GM18517 (cell line): ENCODE measurements at regions not wholly inside any gene's neighbourhood (a gene's known extent, or its start where the extent isn't known, plus 50 kb on each side); places are given as distances from the start of the nearest gene placed in this dataset.
"Not testable (repeated sequence)": the region's sequence is repeated elsewhere in the genome, so short reads cannot be mapped to it uniquely, and the experiment has no call there.

Experiments used
- ATAC-seq: cut with Tn5 transposase; IDR thresholded peaks from one replicate; pipeline ENCODE4 v1.9.1; 2021; ENCODE audit warnings: mild to moderate bottlenecking, moderate library complexity; ENCODE audit not compliant: unreplicated experiment

- ATAC-seq, result no peak
Observed at GRCh38 chr7:46764100-46764936, 817.6 kb downstream of the TNS3 start.

GRCh38 chr7:46763344-46763743 lies 818.6 kb downstream of the TNS3 start:
- ATAC-seq, result no peak

- no peak for ATAC-seq
Observed at GRCh38 chr7:46759711-46760480, 822.0 kb downstream of the TNS3 start.

- ATAC-seq, result no peak
Observed at GRCh38 chr7:46756996-46757395, 824.9 kb downstream of the TNS3 start.

GRCh38 chr7:46756256-46756655 lies 825.7 kb downstream of the TNS3 start:
- ATAC-seq, result no peak

- no peak for ATAC-seq
Observed at GRCh38 chr7:46755120-46756034, 826.5 kb downstream of the TNS3 start.

GRCh38 chr7:46754140-46754720 lies 827.7 kb downstream of the TNS3 start:
- no peak for ATAC-seq

- ATAC-seq, result no peak
Observed at GRCh38 chr7:46753662-46754061, 828.2 kb downstream of the TNS3 start.

GRCh38 chr7:46752881-46753366 lies 829.0 kb downstream of the TNS3 start:
- no peak for ATAC-seq

GRCh38 chr7:46751927-46752723 lies 829.8 kb downstream of the TNS3 start:
- not testable (repeated sequence) for ATAC-seq

GRCh38 chr7:46751471-46751870 lies 830.4 kb upstream of the IGFBP3 start:
- ATAC-seq, result no peak

- no peak for ATAC-seq
Observed at GRCh38 chr7:46750321-46750865, 829.3 kb upstream of the IGFBP3 start.

- no peak for ATAC-seq
Observed at GRCh38 chr7:46747869-46748576, 827.0 kb upstream of the IGFBP3 start.

GRCh38 chr7:46746695-46747687 lies 825.9 kb upstream of the IGFBP3 start:
- ATAC-seq, result no peak

- no peak for ATAC-seq
Observed at GRCh38 chr7:46745707-46746090, 824.6 kb upstream of the IGFBP3 start.

- ATAC-seq, result no peak
Observed at GRCh38 chr7:46744957-46745706, 824.1 kb upstream of the IGFBP3 start.

GRCh38 chr7:46742601-46743000 lies 821.5 kb upstream of the IGFBP3 start:
- no peak for ATAC-seq
